ENCODE measurements at regions not wholly inside any gene's neighbourhood (a gene's known extent, or its start where the extent isn't known, plus 50 kb on each side); places are given as distances from the start of the nearest gene placed in this dataset.

DNA sequence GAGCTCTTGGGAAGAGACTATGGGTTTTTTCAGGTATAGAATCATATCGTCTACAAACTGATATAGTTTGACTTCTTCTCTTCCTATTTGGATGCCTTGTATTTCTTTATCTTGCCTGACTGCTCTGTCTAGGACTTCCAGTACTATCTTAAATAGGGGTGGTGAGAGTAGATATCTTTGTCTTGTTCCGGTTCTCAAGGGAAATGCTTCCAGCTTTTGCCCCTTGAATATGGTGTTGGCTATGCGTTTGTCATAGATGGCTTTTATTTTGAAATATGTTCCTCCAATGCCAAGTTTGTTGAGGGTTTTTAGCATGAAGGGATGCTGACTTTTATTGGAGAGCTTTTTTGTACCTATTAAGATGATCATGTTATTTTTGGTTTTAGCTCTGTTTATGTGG, 170.3 kb downstream of the PTGER3 start:
- peaks cover 20% of the 10 kb centered on the region for H3K4me1 ChIP-seq (ENCODE audit: control insufficient read depth, extremely low read depth, insufficient read depth, low read length)
- no peaks in the 10 kb centered on the region for H4K20me1 ChIP-seq (ENCODE audit: control insufficient read depth, extremely low read depth, insufficient read depth, low read length)
- no peaks in the 10 kb centered on the region for H3K9me3 ChIP-seq (ENCODE audit: control insufficient read depth, low read depth, low read length)
- FAIRE-seq: no peak
- no peaks in the 10 kb centered on the region for H3K9me1 ChIP-seq (ENCODE audit: control insufficient read depth, extremely low read depth, insufficient read depth, low read length)
- TF ChIP-seq, protein P1, sequence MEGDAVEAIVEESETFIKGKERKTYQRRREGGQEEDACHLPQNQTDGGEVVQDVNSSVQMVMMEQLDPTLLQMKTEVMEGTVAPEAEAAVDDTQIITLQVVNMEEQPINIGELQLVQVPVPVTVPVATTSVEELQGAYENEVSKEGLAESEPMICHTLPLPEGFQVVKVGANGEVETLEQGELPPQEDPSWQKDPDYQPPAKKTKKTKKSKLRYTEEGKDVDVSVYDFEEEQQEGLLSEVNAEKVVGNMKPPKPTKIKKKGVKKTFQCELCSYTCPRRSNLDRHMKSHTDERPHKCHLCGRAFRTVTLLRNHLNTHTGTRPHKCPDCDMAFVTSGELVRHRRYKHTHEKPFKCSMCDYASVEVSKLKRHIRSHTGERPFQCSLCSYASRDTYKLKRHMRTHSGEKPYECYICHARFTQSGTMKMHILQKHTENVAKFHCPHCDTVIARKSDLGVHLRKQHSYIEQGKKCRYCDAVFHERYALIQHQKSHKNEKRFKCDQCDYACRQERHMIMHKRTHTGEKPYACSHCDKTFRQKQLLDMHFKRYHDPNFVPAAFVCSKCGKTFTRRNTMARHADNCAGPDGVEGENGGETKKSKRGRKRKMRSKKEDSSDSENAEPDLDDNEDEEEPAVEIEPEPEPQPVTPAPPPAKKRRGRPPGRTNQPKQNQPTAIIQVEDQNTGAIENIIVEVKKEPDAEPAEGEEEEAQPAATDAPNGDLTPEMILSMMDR (optimal IDR thresholded peaks at IDR 0.05 in 1 of 3, IDR thresholded peaks at IDR 0.05 in 1 of 3, conservative IDR thresholded peaks at IDR 0.05 in 1 of 3; ENCODE audit: extremely low read depth in 1 of 3, insufficient read depth in 2 of 3, low read length in 3 of 3): no peak
- no peak for TF ChIP-seq EZH2 (IDR thresholded peaks at IDR 0.05; ENCODE audit: low read length)
- H3K27me3 ChIP-seq (ENCODE audit: control insufficient read depth, extremely low read depth, insufficient read depth, low read length): no peaks in the 10 kb centered on the region
- H3K4me2 ChIP-seq (ENCODE audit: control insufficient read depth, extremely low read depth, insufficient read depth, low read depth, low read length): no peak overlapping the region
- no peaks in the 10 kb centered on the region for H3K79me2 ChIP-seq (ENCODE audit: control insufficient read depth, insufficient read depth, low read length)
- dilution Hi-C loops (cut with MboI; ENCODE audit: extremely low pct_ligation_motif_present, low sequenced_read_pairs): no loop called here
- no peak overlapping the region for H3K9ac ChIP-seq (ENCODE audit: control insufficient read depth, extremely low read depth, insufficient read depth, low read length)
- no peak overlapping the region for H3K4me3 ChIP-seq (ENCODE audit: control insufficient read depth in 2 of 3, extremely low read depth in 1 of 3, insufficient read depth in 2 of 3, low read depth in 1 of 3, low read length in 3 of 3)
- H3K36me3 ChIP-seq (ENCODE audit: control insufficient read depth in 2 of 2, extremely low read depth in 1 of 2, insufficient read depth in 2 of 2, low read length in 2 of 2): no peaks in the 10 kb centered on the region
- no peak overlapping the region for H2AFZ ChIP-seq (ENCODE audit: control insufficient read depth, low read length)
- DNase-seq (ENCODE audit: low read depth, low spot score): no peak
- no peak overlapping the region for H3K27ac ChIP-seq (ENCODE audit: control insufficient read depth, insufficient read depth, low read length)

DNA sequence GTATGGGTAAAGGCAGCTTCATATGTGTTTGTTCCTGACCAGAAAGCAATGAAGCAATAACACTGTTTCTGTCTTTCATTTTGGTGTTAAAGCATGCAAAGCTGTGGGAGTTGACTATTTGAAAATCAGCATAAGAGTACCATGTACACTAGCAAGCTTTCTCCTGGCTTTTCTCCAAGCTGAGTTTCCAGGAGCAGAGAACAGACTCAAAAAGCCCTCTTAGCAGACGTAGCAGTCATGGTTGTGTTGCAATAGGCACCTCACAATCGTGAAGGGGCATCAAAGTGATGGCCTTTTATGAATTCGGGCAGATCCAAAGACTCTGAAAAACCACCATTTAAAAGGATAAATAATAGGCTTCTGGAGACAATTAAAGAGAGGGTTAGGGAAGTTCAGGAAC, 159.7 kb downstream of the PTGER3 start:
- no peak for TF ChIP-seq EZH2 (IDR thresholded peaks at IDR 0.05; ENCODE audit: low read length)
- TF ChIP-seq, protein P1 (optimal IDR thresholded peaks at IDR 0.05 in 1 of 3, IDR thresholded peaks at IDR 0.05 in 1 of 3, conservative IDR thresholded peaks at IDR 0.05 in 1 of 3; ENCODE audit: extremely low read depth in 1 of 3, insufficient read depth in 2 of 3, low read length in 3 of 3): no peak
- no peaks in the 10 kb centered on the region for H3K4me1 ChIP-seq (ENCODE audit: control insufficient read depth, extremely low read depth, insufficient read depth, low read length)
- no peak overlapping the region for H2AFZ ChIP-seq (ENCODE audit: control insufficient read depth, low read length)
- no peak for DNase-seq (ENCODE audit: low read depth, low spot score)
- no peaks in the 10 kb centered on the region for H3K9me1 ChIP-seq (ENCODE audit: control insufficient read depth, extremely low read depth, insufficient read depth, low read length)
- H3K27me3 ChIP-seq (ENCODE audit: control insufficient read depth, extremely low read depth, insufficient read depth, low read length): no peaks in the 10 kb centered on the region
- H3K4me2 ChIP-seq (ENCODE audit: control insufficient read depth, extremely low read depth, insufficient read depth, low read depth, low read length): no peak overlapping the region
- H3K4me3 ChIP-seq (ENCODE audit: control insufficient read depth in 2 of 3, extremely low read depth in 1 of 3, insufficient read depth in 2 of 3, low read depth in 1 of 3, low read length in 3 of 3): no peak overlapping the region
- no peaks in the 10 kb centered on the region for H3K79me2 ChIP-seq (ENCODE audit: control insufficient read depth, insufficient read depth, low read length)
- no peak for FAIRE-seq
- H3K27ac ChIP-seq (ENCODE audit: control insufficient read depth, insufficient read depth, low read length): no peak overlapping the region
- H3K36me3 ChIP-seq (ENCODE audit: control insufficient read depth in 2 of 2, extremely low read depth in 1 of 2, insufficient read depth in 2 of 2, low read length in 2 of 2): no peaks in the 10 kb centered on the region
- H3K9ac ChIP-seq (ENCODE audit: control insufficient read depth, extremely low read depth, insufficient read depth, low read length): no peak overlapping the region
- H3K9me3 ChIP-seq (ENCODE audit: control insufficient read depth, low read depth, low read length): no peaks in the 10 kb centered on the region
- H4K20me1 ChIP-seq (ENCODE audit: control insufficient read depth, extremely low read depth, insufficient read depth, low read length): no peaks in the 10 kb centered on the region
- dilution Hi-C loops (cut with MboI; ENCODE audit: extremely low pct_ligation_motif_present, low sequenced_read_pairs): no loop called here
